ENCODE measurements at regions not wholly inside any gene's neighbourhood (a gene's known extent, or its start where the extent isn't known, plus 50 kb on each side); places are given as distances from the start of the nearest gene placed in this dataset.

- no peaks in the 10 kb centered on the region for H3K9me3 ChIP-seq (ENCODE audit: control insufficient read depth, low read length)
- H3K9ac ChIP-seq (ENCODE audit: low read length): no peak overlapping the region
- no peak overlapping the region for H3K4me3 ChIP-seq (ENCODE audit: low read length)
- H3K27me3 ChIP-seq (ENCODE audit: control insufficient read depth, insufficient read depth, low read length): no peaks in the 10 kb centered on the region
- H3K36me3 ChIP-seq (ENCODE audit: control insufficient read depth, insufficient read depth, low read length): no peaks in the 10 kb centered on the region
- peaks cover 5% of the 10 kb centered on the region for H3K4me1 ChIP-seq (ENCODE audit: control insufficient read depth, insufficient read depth, low read length)
These were observed 310.9 kb upstream of the ZNF32 start for GRCh38 chr10:43959364-43960134.

GRCh38 chr10:43958964-43959363 lies 310.3 kb upstream of the ZNF32 start:
- H3K9ac ChIP-seq (ENCODE audit: low read length): no peak overlapping the region
- no peaks in the 10 kb centered on the region for H3K36me3 ChIP-seq (ENCODE audit: control insufficient read depth, insufficient read depth, low read length)
- H3K9me3 ChIP-seq (ENCODE audit: control insufficient read depth, low read length): no peaks in the 10 kb centered on the region
- no peak overlapping the region for H3K4me3 ChIP-seq (ENCODE audit: low read length)
- no peaks in the 10 kb centered on the region for H3K27me3 ChIP-seq (ENCODE audit: control insufficient read depth, insufficient read depth, low read length)
- H3K4me1 ChIP-seq (ENCODE audit: control insufficient read depth, insufficient read depth, low read length): peaks cover 5% of the 10 kb centered on the region

DNA sequence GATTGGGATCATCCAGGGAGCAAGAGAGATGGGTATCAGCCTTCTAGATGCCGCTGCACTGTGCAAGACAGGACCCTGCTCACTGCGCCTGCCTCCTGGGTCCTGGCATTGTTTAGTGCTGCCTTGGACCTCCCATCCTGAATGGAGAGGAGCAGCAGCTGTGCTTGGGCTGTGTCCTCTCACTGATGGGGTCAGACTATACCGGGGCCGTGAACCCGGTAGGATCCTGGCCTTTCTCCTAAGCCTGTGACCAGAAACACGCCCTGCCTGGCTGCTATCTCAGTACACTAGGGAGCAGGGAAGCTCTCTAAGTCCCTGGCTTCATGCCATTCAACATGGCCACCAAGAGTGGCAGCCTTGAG lies 309.4 kb upstream of the ZNF32 start:
- no peaks in the 10 kb centered on the region for H3K9me3 ChIP-seq (ENCODE audit: control insufficient read depth, low read length)
- no peak overlapping the region for H3K9ac ChIP-seq (ENCODE audit: low read length)
- peaks cover 5% of the 10 kb centered on the region for H3K4me1 ChIP-seq (ENCODE audit: control insufficient read depth, insufficient read depth, low read length)
- no peaks in the 10 kb centered on the region for H3K27me3 ChIP-seq (ENCODE audit: control insufficient read depth, insufficient read depth, low read length)
- no peak overlapping the region for H3K4me3 ChIP-seq (ENCODE audit: low read length)
- H3K36me3 ChIP-seq (ENCODE audit: control insufficient read depth, insufficient read depth, low read length): no peaks in the 10 kb centered on the region

DNA sequence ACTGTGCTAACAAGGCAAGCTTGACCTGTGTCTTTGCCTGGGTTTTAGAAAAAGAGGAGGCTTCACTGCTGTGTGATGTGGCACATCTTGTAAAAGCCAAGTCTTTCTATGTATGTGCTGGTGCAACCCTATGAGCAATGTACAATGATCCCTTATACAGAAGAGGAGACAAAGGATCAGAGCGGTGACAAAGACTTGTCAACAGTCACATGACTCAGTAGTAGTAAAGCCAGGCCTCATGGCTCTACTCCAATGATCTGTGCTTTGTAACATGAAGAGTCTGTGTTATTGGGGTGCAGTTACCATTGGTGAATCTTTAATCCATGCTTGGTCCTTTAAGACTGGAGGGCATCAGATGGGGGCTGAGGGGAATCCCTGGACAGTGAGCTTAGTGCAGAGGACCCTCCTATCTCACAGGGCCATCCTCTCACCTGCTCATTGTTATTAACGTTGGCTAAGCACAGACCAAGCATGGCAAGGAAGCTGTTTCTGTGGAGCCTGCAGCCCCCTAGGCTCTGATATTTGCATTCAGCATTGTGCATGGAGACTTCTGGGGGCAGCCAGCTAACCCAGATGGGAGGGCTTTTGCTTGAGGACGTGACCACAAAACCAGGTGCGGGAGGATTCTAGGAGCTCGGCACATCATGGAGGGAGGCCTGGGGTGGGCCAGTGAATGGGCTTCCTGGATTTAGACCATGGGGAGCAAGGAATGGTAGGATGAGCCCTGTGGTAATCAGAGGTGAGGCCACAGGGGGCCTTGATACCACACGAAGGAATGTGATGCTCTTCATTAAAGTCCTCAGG lies 308.8 kb upstream of the ZNF32 start:
- no peak overlapping the region for H3K4me3 ChIP-seq (ENCODE audit: low read length)

DNA sequence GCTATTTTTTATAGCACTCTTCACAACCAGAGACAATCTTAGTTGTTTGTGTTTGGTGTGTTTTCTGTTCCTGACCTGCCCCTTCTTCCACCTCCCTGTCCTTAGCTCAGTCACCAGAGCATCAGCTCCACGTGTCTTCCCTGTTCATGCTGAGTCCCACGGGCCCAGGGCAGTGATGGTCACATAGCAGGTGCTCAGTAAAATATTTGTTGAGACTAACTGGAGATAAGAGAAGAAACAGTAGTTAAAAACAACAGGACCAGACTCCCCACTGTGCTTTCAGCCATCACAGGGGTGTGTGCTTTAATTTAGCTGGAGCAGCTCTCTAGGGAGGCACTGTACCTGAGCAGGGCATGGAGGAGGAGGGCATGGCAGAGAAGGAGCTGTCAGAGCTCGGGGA lies 307.3 kb upstream of the ZNF32 start:
- Histone ChIP-seq H3K9me3 (ENCODE audit: control insufficient read depth, low read length) (no peaks in the 10 kb centered on the region), H3K4me3 (ENCODE audit: low read length) (no peak overlapping the region), H3K4me1 (ENCODE audit: control insufficient read depth, insufficient read depth, low read length) (peaks cover 5% of the 10 kb centered on the region), H3K27me3 (ENCODE audit: control insufficient read depth, insufficient read depth, low read length) (no peaks in the 10 kb centered on the region), H3K9ac (ENCODE audit: low read length) (no peak overlapping the region), H3K36me3 (ENCODE audit: control insufficient read depth, insufficient read depth, low read length) (no peaks in the 10 kb centered on the region)

More for the DNA sequence above, 308.8 kb upstream of the ZNF32 start:
- no peaks in the 10 kb centered on the region for H3K36me3 ChIP-seq (ENCODE audit: control insufficient read depth, insufficient read depth, low read length)
- no peaks in the 10 kb centered on the region for H3K27me3 ChIP-seq (ENCODE audit: control insufficient read depth, insufficient read depth, low read length)
- peaks cover 5% of the 10 kb centered on the region for H3K4me1 ChIP-seq (ENCODE audit: control insufficient read depth, insufficient read depth, low read length)
- no peaks in the 10 kb centered on the region for H3K9me3 ChIP-seq (ENCODE audit: control insufficient read depth, low read length)
- H3K9ac ChIP-seq (ENCODE audit: low read length): no peak overlapping the region

GRCh38 chr10:43955002-43955596 lies 306.4 kb upstream of the ZNF32 start:
- no peaks in the 10 kb centered on the region for H3K9me3 ChIP-seq (ENCODE audit: control insufficient read depth, low read length)
- H3K36me3 ChIP-seq (ENCODE audit: control insufficient read depth, insufficient read depth, low read length): no peaks in the 10 kb centered on the region
- peaks cover 5% of the 10 kb centered on the region for H3K4me1 ChIP-seq (ENCODE audit: control insufficient read depth, insufficient read depth, low read length)
- H3K4me3 ChIP-seq (ENCODE audit: low read length): no peak overlapping the region
- no peak overlapping the region for H3K9ac ChIP-seq (ENCODE audit: low read length)
- H3K27me3 ChIP-seq (ENCODE audit: control insufficient read depth, insufficient read depth, low read length): no peaks in the 10 kb centered on the region

- Histone ChIP-seq H3K36me3 (ENCODE audit: control insufficient read depth, insufficient read depth, low read length) (no peaks in the 10 kb centered on the region), H3K4me1 (ENCODE audit: control insufficient read depth, insufficient read depth, low read length) (peaks cover 5% of the 10 kb centered on the region), H3K9ac (ENCODE audit: low read length) (no peak overlapping the region), H3K27me3 (ENCODE audit: control insufficient read depth, insufficient read depth, low read length) (no peaks in the 10 kb centered on the region), H3K4me3 (ENCODE audit: low read length) (no peak overlapping the region), H3K9me3 (ENCODE audit: control insufficient read depth, low read length) (no peaks in the 10 kb centered on the region)
These were observed 305.0 kb upstream of the ZNF32 start for GRCh38 chr10:43953672-43954071.

- Histone ChIP-seq H3K4me1 (ENCODE audit: control insufficient read depth, insufficient read depth, low read length) (no peaks in the 10 kb centered on the region), H3K9me3 (ENCODE audit: control insufficient read depth, low read length) (no peaks in the 10 kb centered on the region), H3K27me3 (ENCODE audit: control insufficient read depth, insufficient read depth, low read length) (no peaks in the 10 kb centered on the region), H3K9ac (ENCODE audit: low read length) (no peak overlapping the region), H3K4me3 (ENCODE audit: low read length) (no peak overlapping the region), H3K36me3 (ENCODE audit: control insufficient read depth, insufficient read depth, low read length) (no peaks in the 10 kb centered on the region)
These were observed 304.1 kb upstream of the ZNF32 start for GRCh38 chr10:43952760-43953159.

DNA sequence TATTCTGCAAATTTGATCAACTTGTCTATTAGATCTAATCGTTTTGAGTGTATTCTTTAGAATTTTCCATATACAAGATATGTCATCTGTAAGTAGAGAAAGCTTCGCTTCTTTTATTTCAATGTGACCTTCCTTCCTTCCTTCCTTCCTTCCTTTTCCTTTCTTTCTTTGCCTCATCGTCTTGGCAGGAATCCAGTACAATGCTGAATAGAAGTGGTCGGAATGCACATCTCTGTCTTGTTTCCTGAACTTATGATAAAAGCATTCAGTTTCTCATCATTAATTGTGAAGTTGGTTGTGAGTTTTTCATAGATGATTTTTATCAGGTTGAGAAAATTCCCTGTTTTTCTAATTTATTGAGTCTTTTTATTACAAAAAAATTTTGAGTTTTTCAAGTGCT lies 300.7 kb upstream of the ZNF32 start:
- no peaks in the 10 kb centered on the region for H3K36me3 ChIP-seq (ENCODE audit: control insufficient read depth, insufficient read depth, low read length)
- no peaks in the 10 kb centered on the region for H3K9me3 ChIP-seq (ENCODE audit: control insufficient read depth, low read length)
- no peak overlapping the region for H3K9ac ChIP-seq (ENCODE audit: low read length)
- no peak overlapping the region for H3K4me3 ChIP-seq (ENCODE audit: low read length)
- H3K27me3 ChIP-seq (ENCODE audit: control insufficient read depth, insufficient read depth, low read length): no peaks in the 10 kb centered on the region
- no peaks in the 10 kb centered on the region for H3K4me1 ChIP-seq (ENCODE audit: control insufficient read depth, insufficient read depth, low read length)

DNA sequence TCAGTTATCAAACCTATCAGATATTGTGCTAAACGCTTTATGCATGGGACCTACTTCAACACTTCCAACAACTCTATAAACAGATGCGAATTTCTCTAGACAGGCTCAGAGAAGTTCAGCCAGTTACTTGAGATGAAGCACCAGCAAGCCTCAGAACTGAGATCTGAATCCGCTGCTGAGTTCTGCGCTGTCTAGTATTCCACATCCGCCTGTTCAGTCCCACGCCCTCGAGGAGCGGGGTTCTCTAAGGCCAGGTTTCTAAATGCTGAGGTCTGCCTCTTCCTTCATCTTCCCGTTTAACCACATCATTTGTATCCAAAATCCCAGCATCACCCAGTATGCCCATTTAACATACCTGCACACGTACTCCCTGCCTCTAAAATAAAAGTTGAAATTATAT lies 297.8 kb upstream of the ZNF32 start:
- Histone ChIP-seq H3K4me1 (ENCODE audit: control insufficient read depth, insufficient read depth, low read length) (peaks cover 14% of the 10 kb centered on the region), H3K4me3 (ENCODE audit: low read length) (no peak overlapping the region), H3K36me3 (ENCODE audit: control insufficient read depth, insufficient read depth, low read length) (no peaks in the 10 kb centered on the region), H3K27me3 (ENCODE audit: control insufficient read depth, insufficient read depth, low read length) (no peaks in the 10 kb centered on the region), H3K9ac (ENCODE audit: low read length) (no peak overlapping the region), H3K9me3 (ENCODE audit: control insufficient read depth, low read length) (no peaks in the 10 kb centered on the region)

GRCh38 chr10:43945908-43946307 lies 297.2 kb upstream of the ZNF32 start:
- H3K9ac ChIP-seq (ENCODE audit: low read length): no peak overlapping the region
- H3K27me3 ChIP-seq (ENCODE audit: control insufficient read depth, insufficient read depth, low read length): no peaks in the 10 kb centered on the region
- H3K4me1 ChIP-seq (ENCODE audit: control insufficient read depth, insufficient read depth, low read length): peaks cover 19% of the 10 kb centered on the region
- H3K36me3 ChIP-seq (ENCODE audit: control insufficient read depth, insufficient read depth, low read length): no peaks in the 10 kb centered on the region
- H3K9me3 ChIP-seq (ENCODE audit: control insufficient read depth, low read length): no peaks in the 10 kb centered on the region
- no peak overlapping the region for H3K4me3 ChIP-seq (ENCODE audit: low read length)

DNA sequence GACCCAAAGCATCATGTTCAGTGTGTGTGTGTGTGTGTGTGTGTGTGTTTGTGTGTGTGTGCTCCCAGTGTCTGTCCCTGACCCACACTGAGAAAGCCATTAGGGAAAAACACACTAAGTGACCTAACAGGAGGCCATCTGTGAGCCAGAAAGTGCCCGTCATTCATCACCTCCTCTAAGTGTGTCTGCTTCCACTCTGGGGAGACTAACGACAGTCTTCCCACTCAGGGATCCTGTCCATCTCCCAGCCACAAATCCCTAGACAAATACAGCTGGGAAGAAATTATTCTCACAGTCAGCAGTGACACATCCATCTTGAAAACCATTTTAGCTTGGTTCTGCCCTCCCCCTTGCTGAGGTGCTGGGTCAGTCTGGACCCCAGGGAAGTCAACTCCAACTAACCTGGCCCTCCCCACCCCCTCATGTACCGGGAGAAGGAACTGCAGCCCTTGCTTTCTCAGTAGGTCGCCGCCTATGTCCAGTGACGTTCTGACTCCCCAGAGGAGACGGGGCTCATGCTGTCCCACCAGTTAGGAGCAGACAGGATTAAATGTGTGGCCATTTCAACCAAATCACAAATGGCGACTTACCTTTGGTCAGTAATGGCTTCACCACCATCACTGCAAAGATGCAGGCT lies 296.5 kb upstream of the ZNF32 start:
- H3K4me3 ChIP-seq (ENCODE audit: low read length): no peak overlapping the region
- no peak overlapping the region for H3K9ac ChIP-seq (ENCODE audit: low read length)
- H3K36me3 ChIP-seq (ENCODE audit: control insufficient read depth, insufficient read depth, low read length): no peaks in the 10 kb centered on the region
- H3K4me1 ChIP-seq (ENCODE audit: control insufficient read depth, insufficient read depth, low read length): peaks cover 25% of the 10 kb centered on the region
- no peaks in the 10 kb centered on the region for H3K27me3 ChIP-seq (ENCODE audit: control insufficient read depth, insufficient read depth, low read length)
- no peaks in the 10 kb centered on the region for H3K9me3 ChIP-seq (ENCODE audit: control insufficient read depth, low read length)

Data from mucosa of stomach (tissue), 1 donor.